WERI-Rb-1 (cell line): ENCODE measurements at regions not wholly inside any gene's neighbourhood (a gene's known extent, or its start where the extent isn't known, plus 50 kb on each side); places are given as distances from the start of the nearest gene placed in this dataset.

Experiments
- DNase-seq: peaks from one replicate; pipeline ENCODE4 v3.0.0-alpha.2; 2020
- H3K27ac ChIP-seq: fragments of 250-450 bp; sonication (Bioruptor Pico); 2 replicates; pipeline ENCODE4 v1.5.1; 2020; ENCODE audit warnings: mild to moderate bottlenecking, moderate library complexity
- H3K27me3 ChIP-seq: fragments of 250-450 bp; sonication (Bioruptor Pico); 2 replicates; pipeline ENCODE4 v1.5.1; 2021; ENCODE audit warnings: mild to moderate bottlenecking, low read depth, moderate library complexity; ENCODE audit not compliant: insufficient read depth, severe bottlenecking
- H3K36me3 ChIP-seq: fragments of 250-450 bp; sonication (Bioruptor Pico); 2 replicates; pipeline ENCODE4 v1.5.1; 2020; ENCODE audit warnings: mild to moderate bottlenecking, moderate library complexity
- H3K4me3 ChIP-seq: 2 replicates; pipeline ENCODE4 v1.5.1; 2011; ENCODE audit warnings: low read depth, mild to moderate bottlenecking, control low read depth, low read length
- H3K9me3 ChIP-seq: fragments of 250-450 bp; sonication (Bioruptor Pico); 2 replicates; pipeline ENCODE4 v1.5.1; 2021; ENCODE audit warnings: mild to moderate bottlenecking, moderate library complexity; ENCODE audit not compliant: severe bottlenecking
- CTCF ChIP-seq: IDR thresholded peaks from 2 replicates; pipeline ENCODE4 v1.5.1; 2011; ENCODE audit warnings: low read depth, mild to moderate bottlenecking, control low read depth, inconsistent platforms, low read length

- peaks cover 52% of the 10 kb centered on the region for H3K27me3 ChIP-seq
- no peak overlapping the region for H3K4me3 ChIP-seq
- no peak for TF ChIP-seq CTCF
- no peak for DNase-seq
- no peak overlapping the region for H3K27ac ChIP-seq
- H3K9me3 ChIP-seq = no peaks in the 10 kb centered on the region
- H3K36me3 ChIP-seq = no peaks in the 10 kb centered on the region
Measured at GRCh38 chr18:55038162-55038561, 78.9 kb upstream of the CCDC68 start.

GRCh38 chr18:55034742-55035141, 75.5 kb upstream of the CCDC68 start:
- H3K9me3 ChIP-seq = no peaks in the 10 kb centered on the region
- no peak overlapping the region for H3K4me3 ChIP-seq
- H3K27me3 ChIP-seq = peaks cover 65% of the 10 kb centered on the region
- no peak overlapping the region for H3K27ac ChIP-seq
- DNase-seq = no peak
- no peaks in the 10 kb centered on the region for H3K36me3 ChIP-seq
- TF ChIP-seq CTCF = no peak

GRCh38 chr18:55031979-55032378, 72.7 kb upstream of the CCDC68 start:
- no peaks in the 10 kb centered on the region for H3K9me3 ChIP-seq
- no peaks in the 10 kb centered on the region for H3K36me3 ChIP-seq
- no peak for DNase-seq
- no peak overlapping the region for H3K27ac ChIP-seq
- peaks cover 76% of the 10 kb centered on the region for H3K27me3 ChIP-seq
- TF ChIP-seq CTCF = no peak
- no peak overlapping the region for H3K4me3 ChIP-seq

GRCh38 chr18:55031576-55031975, 72.3 kb upstream of the CCDC68 start:
- Histone ChIP-seq H3K27me3 (peaks cover 80% of the 10 kb centered on the region), H3K27ac (no peak overlapping the region), H3K4me3 (no peak overlapping the region), H3K9me3 (no peaks in the 10 kb centered on the region), H3K36me3 (no peaks in the 10 kb centered on the region)
- DNase-seq = no peak
- TF ChIP-seq CTCF = no peak

GRCh38 chr18:55031164-55031563, 71.9 kb upstream of the CCDC68 start:
- no peak overlapping the region for H3K27ac ChIP-seq
- H3K9me3 ChIP-seq = no peaks in the 10 kb centered on the region
- H3K4me3 ChIP-seq = no peak overlapping the region
- TF ChIP-seq CTCF = no peak
- H3K36me3 ChIP-seq = no peaks in the 10 kb centered on the region
- peaks cover 77% of the 10 kb centered on the region for H3K27me3 ChIP-seq
- DNase-seq = no peak

GRCh38 chr18:55024564-55024963, 65.3 kb upstream of the CCDC68 start:
- Histone ChIP-seq H3K4me3 (no peak overlapping the region), H3K27me3 (peaks cover 72% of the 10 kb centered on the region), H3K9me3 (no peaks in the 10 kb centered on the region), H3K27ac (no peak overlapping the region), H3K36me3 (no peaks in the 10 kb centered on the region)
- no peak for TF ChIP-seq CTCF
- no peak for DNase-seq
